Activated T-helper 1 cell treated with Interleukin-2 at 50 U/mL for 16 hours (primary cell): ENCODE measurements at regions not wholly inside any gene's neighbourhood (a gene's known extent, or its start where the extent isn't known, plus 50 kb on each side); places are given as distances from the start of the nearest gene placed in this dataset.

Experiments
- DNase-seq: peaks from one replicate; pipeline ENCODE4 v3.0.0-alpha.2; 2020; ENCODE audit warnings: low read depth

DNA sequence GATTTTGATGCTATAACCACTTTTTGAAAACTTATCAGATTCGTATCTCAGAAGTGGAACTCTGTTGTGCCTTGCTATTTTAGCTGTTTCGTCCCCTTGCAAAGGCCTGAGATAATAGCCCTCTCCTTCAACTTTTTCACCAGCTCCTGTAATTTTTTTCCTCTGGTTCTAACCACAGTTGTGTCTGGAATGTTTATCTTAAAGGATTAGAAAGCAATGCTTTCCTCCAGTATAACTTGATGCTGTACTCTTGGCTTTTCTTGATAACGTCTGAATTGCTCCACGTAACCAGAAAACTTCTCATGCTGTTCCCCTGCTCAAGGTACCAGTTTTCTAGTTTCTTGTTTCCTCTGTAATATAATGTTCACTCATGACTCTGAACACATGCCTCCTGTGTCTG is 209.4 kb downstream of the DTWD2 start:
- DNase-seq, result no peak

GRCh38 chr5:118777189-118777736 is 211.1 kb downstream of the DTWD2 start:
- DNase-seq, result no peak

DNA sequence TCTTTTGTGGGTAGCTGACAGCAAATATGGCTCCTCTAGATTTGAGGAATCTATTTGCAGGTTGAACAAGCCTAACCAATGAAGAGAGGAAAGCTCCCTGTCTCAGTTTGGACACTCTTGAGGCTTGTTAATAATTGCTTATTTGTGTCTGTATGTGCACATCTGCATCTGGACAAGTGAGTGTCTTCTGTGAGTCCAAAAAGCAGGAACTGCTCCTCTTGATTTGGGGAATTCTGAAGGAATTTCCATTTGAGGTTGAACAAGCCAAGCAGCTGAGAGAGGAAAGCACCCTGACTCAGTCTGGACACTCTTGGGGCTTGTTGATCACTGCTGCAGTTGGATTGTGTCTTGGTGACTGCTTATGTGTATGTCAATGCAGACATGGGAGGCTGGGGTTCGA is 211.6 kb downstream of the DTWD2 start:
- DNase-seq, result no peak

DNA sequence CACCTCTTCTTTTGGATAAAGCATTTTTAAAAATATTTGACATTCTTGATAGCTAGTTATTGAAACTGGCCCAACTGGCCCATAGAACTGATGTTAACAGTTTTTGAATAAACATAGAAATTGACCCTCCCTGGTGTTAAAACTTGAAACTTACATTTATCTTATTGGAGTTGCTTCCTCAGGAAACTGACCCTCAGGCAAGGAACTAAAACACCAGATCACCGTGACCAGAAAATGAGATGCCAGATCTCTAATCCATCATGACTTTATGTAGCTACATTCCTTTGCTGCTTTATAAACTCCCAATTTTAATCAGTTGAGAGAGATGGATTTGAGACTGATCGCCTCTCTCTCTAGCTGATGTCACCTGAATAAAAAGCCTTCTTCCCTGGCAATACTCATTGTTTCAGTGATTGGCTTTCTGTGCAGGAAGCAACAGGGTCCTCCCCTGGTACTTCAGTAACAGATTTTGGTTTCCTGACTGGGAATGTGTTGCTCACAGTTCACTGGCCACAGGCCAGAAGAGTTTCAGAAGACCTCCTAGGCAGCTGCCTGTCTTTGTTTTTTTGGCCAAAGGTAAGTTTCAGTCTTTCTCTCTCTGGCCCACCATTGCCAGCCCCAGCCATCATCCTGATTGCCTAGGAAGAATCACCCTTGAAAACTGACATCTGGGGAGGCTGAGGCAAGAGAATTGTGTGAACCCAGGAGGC is 212.4 kb downstream of the DTWD2 start:
- DNase-seq, result no peak

DNA sequence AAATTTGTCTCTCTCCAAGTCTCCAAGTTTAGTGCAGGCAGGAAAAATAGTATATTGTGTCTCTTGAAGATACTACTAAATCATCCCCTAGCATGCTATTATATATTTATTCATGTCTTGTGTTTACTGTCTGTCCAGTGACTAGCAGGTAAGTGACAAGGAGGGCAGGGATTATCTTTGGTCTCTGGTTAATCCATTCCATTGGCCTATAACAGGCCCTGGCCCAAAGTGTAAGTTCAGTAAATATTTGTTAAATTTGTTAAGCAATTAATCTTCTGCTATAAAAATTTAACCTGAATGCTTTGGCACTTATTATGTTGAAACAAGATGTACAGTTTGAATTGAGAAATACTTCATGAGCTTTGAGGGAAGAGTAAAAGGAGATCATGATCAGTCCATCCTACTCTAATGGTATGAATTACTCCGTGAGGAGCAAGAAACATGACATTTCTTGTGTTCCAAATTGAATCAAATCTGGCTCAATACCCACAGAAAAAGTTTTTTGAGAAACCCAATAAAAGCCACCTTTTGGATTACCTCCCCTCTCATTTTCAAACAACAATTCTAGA is 219.7 kb downstream of the DTWD2 start:
- DNase-seq, result no peak

- DNase-seq, result no peak
Measured at GRCh38 chr5:118762291-118762690, 226.1 kb downstream of the DTWD2 start.

DNA sequence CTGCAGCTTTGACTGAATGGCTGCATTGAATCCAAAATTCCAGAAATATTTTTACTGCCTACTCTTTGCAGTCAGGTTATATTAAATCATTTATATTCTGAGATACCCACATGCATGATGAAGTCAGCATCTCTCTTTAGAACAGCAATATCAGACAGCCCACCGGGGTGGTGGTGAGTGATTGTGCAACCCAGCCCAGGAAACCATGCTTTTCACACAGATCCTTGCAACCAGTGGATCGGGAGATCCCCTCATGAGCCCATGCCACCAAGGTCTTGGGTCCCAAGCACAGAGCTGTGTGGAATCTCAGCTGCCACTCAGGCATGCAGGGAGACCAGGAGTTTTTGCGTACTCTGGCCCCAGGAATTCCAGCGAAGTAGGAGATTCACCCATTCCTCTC is 226.5 kb downstream of the DTWD2 start:
- no peak for DNase-seq

GRCh38 chr5:118752969-118753368 is 235.4 kb downstream of the DTWD2 start:
- no peak for DNase-seq

DNA sequence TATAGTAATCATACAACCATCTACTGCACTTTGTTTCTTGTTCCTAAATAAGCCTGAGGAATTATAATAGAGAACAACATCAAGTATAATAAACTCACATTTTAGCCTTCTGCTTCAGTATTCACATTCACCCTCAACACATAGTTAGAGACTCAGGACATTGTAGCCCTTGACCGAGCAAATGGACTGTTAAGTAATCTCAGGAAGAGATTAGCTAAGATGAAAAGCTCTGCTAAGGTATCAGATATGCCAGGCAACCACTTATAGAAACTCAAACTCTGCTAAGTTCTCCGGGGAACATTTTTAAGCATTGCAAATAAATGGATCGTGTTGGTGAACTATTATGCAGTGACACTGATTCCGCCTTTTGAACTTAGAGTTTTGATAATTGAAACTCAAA is 252.0 kb downstream of the DTWD2 start:
- DNase-seq, result no peak

GRCh38 chr5:118733394-118733793 is 255.0 kb downstream of the DTWD2 start:
- no peak for DNase-seq

DNA sequence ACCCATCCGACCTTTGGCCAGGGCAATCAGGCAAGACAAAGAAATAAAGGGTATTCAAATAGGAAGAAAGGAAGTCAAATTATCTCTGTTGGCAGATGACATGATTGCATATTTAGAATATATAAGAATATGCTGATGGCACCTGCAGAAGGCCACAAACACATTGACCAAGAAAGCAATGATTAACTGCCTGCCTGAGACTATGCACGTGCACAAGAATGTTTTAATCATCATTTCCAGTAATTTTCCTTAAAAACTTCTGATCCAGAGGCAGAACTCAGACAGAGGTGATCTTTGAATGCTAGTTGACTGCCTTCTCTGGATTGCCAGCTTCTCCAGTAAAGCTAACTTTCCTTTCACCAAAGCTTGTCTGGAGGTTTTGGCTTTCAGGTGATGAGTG is 260.2 kb downstream of the DTWD2 start:
- DNase-seq, result no peak

- DNase-seq, result no peak
Measured at GRCh38 chr5:118726891-118727290, 261.5 kb downstream of the DTWD2 start.

GRCh38 chr5:118723021-118723338 is 265.4 kb downstream of the DTWD2 start:
- no peak for DNase-seq

DNA sequence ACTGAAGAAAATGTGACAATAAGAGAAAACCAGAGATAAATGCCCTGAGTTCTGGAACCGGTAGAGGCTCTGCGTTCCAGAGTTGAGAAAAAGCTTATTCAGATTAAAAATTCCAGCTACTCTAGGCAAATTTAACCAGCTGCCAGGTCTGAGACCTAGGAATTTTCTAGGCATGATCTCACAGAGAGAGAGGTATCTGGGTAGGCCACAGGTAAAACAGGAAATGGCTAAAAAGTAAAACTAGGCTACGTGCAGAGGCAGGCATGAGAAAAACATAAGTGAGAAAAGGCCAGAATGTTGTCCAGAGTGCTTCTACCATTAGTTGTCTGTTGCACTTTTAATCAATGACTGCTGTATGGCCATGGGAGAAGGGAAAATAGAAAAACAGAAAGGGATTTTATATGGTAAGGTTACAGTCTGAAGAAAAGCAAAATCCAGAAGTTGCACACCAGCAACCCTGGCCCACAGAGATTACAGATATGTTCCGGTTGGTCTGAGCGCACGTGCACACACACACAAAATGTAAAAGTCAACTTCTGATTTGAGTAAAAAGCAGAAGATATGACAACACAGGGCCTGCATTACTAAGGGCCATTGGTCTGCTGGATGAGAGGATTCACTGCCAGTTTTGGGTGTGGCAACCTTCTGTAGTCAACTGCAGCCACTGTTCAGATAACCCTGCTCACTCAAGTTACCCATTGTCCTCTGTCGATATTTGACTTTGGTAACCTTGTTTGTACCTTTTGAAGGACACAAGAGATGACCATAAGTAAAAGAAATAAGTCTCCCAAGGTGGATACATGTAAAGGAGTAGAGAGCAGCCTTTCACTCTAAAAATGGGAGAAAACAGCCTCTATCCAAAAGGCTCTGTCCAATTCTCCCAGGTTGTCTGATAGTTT is 266.0 kb downstream of the DTWD2 start:
- DNase-seq, result no peak

GRCh38 chr5:118711727-118712126 is 276.6 kb downstream of the DTWD2 start:
- no peak for DNase-seq

DNA sequence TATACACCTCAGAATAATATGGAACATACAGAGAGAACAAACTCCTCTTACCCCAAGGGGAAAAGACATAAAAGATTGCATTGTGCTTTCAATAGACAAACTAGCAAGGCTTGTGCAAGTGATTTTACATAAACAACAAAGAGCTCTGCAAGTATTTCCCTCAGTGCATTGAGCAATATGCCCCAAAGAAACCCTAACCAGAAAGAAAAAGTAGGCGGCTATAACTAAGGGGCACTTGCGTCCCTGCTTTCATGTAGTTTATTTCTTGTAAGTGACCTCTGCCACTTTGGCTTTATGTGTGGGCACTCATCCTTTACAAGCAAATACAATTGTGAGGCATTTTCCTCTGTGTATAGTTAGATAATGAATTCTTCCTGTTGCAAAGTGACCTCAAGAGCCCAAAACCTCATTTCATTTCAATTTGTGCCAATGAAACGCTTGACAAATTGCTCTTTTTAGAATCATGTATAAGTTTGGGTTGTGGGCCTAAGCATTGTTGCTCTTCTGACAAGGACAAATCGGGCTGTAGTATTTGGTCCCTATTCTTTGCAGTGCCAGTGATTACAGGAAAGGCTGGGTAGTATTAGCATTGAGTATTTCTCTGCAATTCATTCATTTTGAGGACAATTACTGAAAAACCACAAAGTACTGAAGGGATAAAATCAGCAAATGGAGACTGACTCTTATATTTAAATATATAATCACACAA is 282.2 kb downstream of the DTWD2 start:
- DNase-seq, result no peak

DNA sequence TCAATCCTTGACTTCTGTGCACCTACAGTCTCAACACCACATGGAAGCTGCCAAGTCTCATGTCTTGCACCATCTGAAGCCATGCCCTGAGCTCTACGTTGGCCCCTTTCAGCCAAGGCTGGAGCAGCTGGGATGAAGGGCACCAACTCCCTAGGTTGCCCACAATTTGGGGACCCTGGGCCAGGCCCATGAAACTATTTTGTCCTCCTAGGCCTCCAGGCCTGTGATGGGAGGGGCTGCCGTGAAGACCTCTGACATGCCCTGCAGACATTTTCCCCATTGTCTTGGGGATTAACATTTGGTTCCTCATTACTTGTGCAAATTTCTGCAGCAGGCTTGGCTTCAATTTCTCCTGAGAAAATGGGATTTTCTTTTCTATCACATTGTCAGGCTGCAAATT is 285.1 kb downstream of the DTWD2 start:
- no peak for DNase-seq

- DNase-seq, result no peak
Measured at GRCh38 chr5:118701791-118702190, 286.6 kb downstream of the DTWD2 start.

DNA sequence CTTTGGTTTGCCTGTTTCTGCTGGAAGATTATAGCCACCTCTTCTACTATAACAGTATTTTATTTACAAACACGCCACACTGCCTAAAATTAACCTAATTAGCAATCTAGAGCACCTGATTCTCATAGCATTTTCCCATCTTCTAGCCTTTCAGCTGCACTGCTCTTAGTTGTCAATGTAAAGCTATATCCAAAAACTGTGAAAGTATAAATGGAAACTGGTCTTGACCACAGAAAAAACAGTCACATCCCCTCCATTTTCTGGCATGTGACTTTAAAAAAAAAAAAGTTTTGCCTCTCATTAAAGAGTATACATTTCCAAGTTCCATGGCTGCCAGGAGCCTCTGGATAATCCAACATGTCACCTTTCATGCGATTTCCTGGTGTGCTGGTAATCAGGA is 287.8 kb downstream of the DTWD2 start:
- no peak for DNase-seq

DNA sequence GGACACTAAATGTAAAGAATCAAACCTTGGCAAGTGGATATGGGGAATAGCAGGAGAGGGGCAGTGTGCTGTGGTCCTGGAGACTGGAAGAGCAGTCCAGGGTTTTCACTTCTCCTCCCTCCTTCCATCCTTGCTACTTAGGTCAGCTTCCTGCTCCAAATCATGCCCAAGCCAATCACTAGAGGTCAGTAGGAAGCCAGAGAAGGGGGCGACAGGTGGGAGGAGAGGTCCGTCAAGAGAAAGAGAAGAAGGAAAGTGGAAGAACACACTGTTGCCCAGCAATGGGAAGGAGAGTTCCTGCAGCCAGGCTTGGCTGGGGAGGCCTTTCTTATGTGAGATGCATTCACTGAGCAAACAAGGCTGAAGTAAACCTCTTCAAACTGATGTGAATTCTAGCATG is 289.6 kb downstream of the DTWD2 start:
- no peak for DNase-seq

DNA sequence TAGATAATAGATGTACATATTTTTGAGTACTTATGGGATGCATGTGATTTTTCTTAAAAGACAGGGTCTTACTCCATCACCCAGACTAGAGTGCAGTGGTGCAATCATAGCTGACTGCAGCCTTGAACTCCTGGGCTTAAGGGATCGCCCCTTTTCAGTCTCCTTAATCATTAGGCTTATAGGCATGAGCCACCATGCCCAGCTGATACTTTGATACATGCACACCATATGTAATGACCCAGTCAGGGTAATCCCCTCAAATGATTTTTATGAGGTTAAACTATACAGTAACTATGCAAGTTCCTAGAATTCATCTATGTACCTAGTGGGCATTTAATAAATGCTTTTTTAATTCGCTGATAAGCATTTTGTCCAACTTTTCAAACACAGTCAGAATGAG is 292.3 kb downstream of the DTWD2 start:
- DNase-seq, result no peak

- DNase-seq, result no peak
Measured at GRCh38 chr5:118692811-118693342, 295.5 kb downstream of the DTWD2 start.
